Ectodermal cell (in vitro differentiated cells): ENCODE measurements at regions not wholly inside any gene's neighbourhood (a gene's known extent, or its start where the extent isn't known, plus 50 kb on each side); places are given as distances from the start of the nearest gene placed in this dataset.

Experiments used
- H3K27ac ChIP-seq: 2 replicates; pipeline ENCODE4 v1.7.0; 2013; ENCODE audit warnings: mild to moderate bottlenecking, low read depth, low read length; ENCODE audit not compliant: insufficient read depth, poor library complexity, severe bottlenecking
- H3K27me3 ChIP-seq: 2 replicates; pipeline ENCODE4 v1.7.0; 2013; ENCODE audit warnings: mild to moderate bottlenecking, low read length; ENCODE audit not compliant: insufficient read depth, control insufficient read depth, poor library complexity, severe bottlenecking
- H3K36me3 ChIP-seq: one replicate; pipeline ENCODE4 v1.7.0; 2013; ENCODE audit warnings: low read length; ENCODE audit not compliant: control insufficient read depth, insufficient read depth
- H3K4me1 ChIP-seq: one replicate; pipeline ENCODE4 v1.7.0; 2013; ENCODE audit warnings: low read length; ENCODE audit not compliant: control insufficient read depth, insufficient read depth
- H3K4me3 ChIP-seq: 2 replicates; pipeline ENCODE4 v1.7.0; 2013; ENCODE audit warnings: low read depth, low read length, control low read depth; ENCODE audit not compliant: insufficient read depth
- H3K9me3 ChIP-seq: 2 replicates; pipeline ENCODE4 v1.7.0; 2013; ENCODE audit warnings: mild to moderate bottlenecking, low read length, moderate library complexity; ENCODE audit not compliant: control insufficient read depth
- WGBS, 2 experiments: methylation state at CpG; one replicate each; pipeline ENCODE4 v1.1.7; 2013; ENCODE audit warnings: missing lambda C conversion rate in 2 of 2; 5-methylcytosine and 5-hydroxymethylcytosine counted together

DNA sequence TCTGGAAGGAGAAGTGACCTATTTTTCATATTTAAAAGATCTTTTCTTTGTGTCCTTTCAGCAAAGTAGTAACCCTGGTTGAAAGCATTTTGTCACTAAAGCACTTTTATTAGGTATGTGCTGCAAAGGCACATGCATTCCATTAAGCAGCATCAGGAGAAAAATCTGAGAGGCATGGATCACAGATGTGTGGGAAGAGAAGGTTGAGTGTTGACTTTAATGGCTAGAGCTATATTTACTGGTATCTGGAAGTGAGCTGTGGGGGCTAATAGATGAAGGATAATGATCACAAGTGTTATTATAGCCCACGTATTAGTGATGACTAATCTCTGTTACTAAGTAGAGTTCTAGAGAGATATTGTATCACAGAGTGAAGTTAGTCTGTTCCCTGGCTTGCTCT is 1520.7 kb downstream of the ARAP2 start:
- 96% methylated on average over 1 of the region's 1 CpG for WGBS, 2 experiments
- no peaks in the 10 kb centered on the region for H3K9me3 ChIP-seq
- H3K4me1 ChIP-seq = no peaks in the 10 kb centered on the region
- H3K4me3 ChIP-seq = no peak overlapping the region
- H3K36me3 ChIP-seq = no peaks in the 10 kb centered on the region
- H3K27me3 ChIP-seq = no peaks in the 10 kb centered on the region
- no peak overlapping the region for H3K27ac ChIP-seq

DNA sequence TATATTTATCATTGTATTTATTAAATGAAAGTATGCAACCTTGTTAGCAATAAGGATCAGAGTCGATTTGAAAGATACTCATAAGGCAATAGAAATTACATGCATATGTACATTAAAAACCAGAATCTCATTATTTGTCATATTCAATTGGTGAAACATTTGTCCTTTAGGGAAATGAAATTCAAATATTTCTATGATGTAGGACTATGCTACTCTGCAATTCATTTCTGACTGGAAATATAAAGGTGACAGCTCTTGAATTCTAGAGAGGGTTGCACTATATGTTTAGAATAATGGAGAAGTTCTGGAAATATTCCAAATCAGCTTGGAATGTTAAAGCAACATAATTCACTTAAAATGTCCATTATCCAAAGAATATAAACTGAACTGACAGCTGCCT is 1519.8 kb downstream of the ARAP2 start:
- H3K4me3 ChIP-seq = no peak overlapping the region
- no peak overlapping the region for H3K27ac ChIP-seq
- H3K9me3 ChIP-seq = no peaks in the 10 kb centered on the region
- no peaks in the 10 kb centered on the region for H3K36me3 ChIP-seq
- no peaks in the 10 kb centered on the region for H3K4me1 ChIP-seq
- whole genome bisulfite sequencing, 2 experiments = no CpG with 5 or more reads among the region's 1 CpG
- no peaks in the 10 kb centered on the region for H3K27me3 ChIP-seq

- no peak overlapping the region for H3K4me3 ChIP-seq
Observed at GRCh38 chr4:34731070-34731469, 1513.2 kb downstream of the ARAP2 start.

DNA sequence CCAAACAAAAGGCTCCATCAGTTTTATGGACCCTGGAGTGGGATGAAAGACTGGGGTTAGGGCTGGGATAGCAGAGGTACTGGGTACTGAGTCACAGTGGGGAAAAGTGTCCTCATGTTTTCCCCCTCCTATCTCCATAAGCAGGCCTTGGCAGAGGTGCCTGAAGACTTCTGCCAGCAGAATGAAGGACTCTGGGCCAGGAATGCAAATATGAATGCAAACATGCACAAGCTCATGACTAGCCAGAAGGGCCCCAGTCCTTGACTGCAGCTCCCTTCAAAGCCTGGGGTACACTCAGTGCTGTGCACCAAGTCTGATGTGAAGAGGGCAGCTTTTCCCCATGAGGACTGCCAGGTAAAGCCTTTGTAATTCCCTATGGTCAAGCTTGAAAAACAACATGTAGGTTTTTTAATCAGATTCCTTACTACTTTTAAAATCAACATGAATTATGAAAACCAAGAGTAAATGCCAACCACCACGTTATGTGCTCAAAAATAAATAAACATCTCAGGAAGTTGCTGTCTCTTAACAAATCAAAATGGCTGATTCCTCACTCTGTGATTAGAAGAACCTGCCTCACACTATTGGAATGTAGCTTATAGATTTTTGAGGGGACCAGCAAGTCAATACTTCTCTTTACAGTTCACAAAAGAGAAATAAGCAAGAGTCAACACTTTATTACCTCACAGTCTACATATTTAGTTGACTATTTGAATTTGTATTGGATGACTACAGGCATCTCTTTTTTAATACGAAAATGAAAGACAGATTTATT is 1512.0 kb downstream of the ARAP2 start:
- no peak overlapping the region for H3K27ac ChIP-seq
- H3K4me3 ChIP-seq = no peak overlapping the region
- WGBS, 2 experiments = 75 to 90% methylated on average over 1 of the region's 2 CpGs
- H3K4me1 ChIP-seq = peaks cover 4% of the 10 kb centered on the region
- H3K27me3 ChIP-seq = no peaks in the 10 kb centered on the region
- no peaks in the 10 kb centered on the region for H3K9me3 ChIP-seq
- no peaks in the 10 kb centered on the region for H3K36me3 ChIP-seq

More at GRCh38 chr4:34731070-34731469, 1513.2 kb downstream of the ARAP2 start:
- no peaks in the 10 kb centered on the region for H3K9me3 ChIP-seq
- H3K4me1 ChIP-seq = peaks cover 4% of the 10 kb centered on the region
- no peaks in the 10 kb centered on the region for H3K27me3 ChIP-seq
- no peaks in the 10 kb centered on the region for H3K36me3 ChIP-seq
- no peak overlapping the region for H3K27ac ChIP-seq

GRCh38 chr4:34733185-34733941 is 1511.0 kb downstream of the ARAP2 start:
- Histone ChIP-seq H3K9me3 (no peaks in the 10 kb centered on the region), H3K27ac (no peak overlapping the region), H3K36me3 (no peaks in the 10 kb centered on the region), H3K27me3 (no peaks in the 10 kb centered on the region), H3K4me1 (peaks cover 4% of the 10 kb centered on the region), H3K4me3 (no peak overlapping the region)
- 81 to 88% methylated on average over 10 of the region's 10 CpGs for WGBS, 2 experiments

GRCh38 chr4:34766935-34767334 is 1477.4 kb downstream of the ARAP2 start:
- WGBS, 2 experiments = no CpG with 5 or more reads among the region's 1 CpG
- Histone ChIP-seq H3K4me3 (no peak overlapping the region), H3K27me3 (no peaks in the 10 kb centered on the region), H3K4me1 (no peaks in the 10 kb centered on the region), H3K27ac (no peak overlapping the region), H3K9me3 (no peaks in the 10 kb centered on the region), H3K36me3 (no peaks in the 10 kb centered on the region)

- Histone ChIP-seq H3K27me3 (no peaks in the 10 kb centered on the region), H3K4me1 (no peaks in the 10 kb centered on the region), H3K9me3 (no peaks in the 10 kb centered on the region), H3K36me3 (no peaks in the 10 kb centered on the region), H3K27ac (no peak overlapping the region), H3K4me3 (no peak overlapping the region)
- 95 to 96% methylated on average over 2 of the region's 2 CpGs for WGBS, 2 experiments
Observed at GRCh38 chr4:34767407-34767806, 1476.9 kb downstream of the ARAP2 start.

DNA sequence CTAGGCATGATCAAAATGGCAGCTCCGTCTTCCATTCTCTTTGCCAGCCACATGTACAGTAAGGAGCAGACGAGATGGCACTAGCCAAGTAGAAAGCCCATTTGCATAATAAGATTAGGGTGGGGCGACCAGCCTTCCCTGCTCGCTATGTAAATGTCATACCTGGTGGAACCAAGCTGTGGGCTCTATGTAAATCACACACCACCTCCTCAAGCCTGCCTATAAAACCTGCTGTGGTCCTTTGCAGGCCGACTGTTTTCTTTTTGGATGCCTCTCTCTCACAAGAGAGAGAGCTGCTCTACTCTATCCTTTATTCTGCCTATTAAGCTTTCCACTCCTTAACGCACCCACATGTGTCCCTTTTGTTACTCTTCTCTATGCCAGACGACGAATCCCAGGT is 1472.7 kb downstream of the ARAP2 start:
- Histone ChIP-seq H3K4me1 (no peaks in the 10 kb centered on the region), H3K27ac (no peak overlapping the region), H3K9me3 (no peaks in the 10 kb centered on the region), H3K36me3 (no peaks in the 10 kb centered on the region), H3K27me3 (no peaks in the 10 kb centered on the region), H3K4me3 (no peak overlapping the region)
- WGBS, 2 experiments = 81 to 83% methylated on average over 8 of the region's 8 CpGs

- Histone ChIP-seq H3K27ac (peak overlapping the region; percentile 19), H3K27me3 (no peaks in the 10 kb centered on the region), H3K36me3 (no peaks in the 10 kb centered on the region), H3K4me3 (no peak overlapping the region), H3K9me3 (no peaks in the 10 kb centered on the region), H3K4me1 (no peaks in the 10 kb centered on the region)
- 67 to 70% methylated on average over 2 of the region's 2 CpGs for WGBS, 2 experiments
Observed at GRCh38 chr4:34790131-34790530, 1454.2 kb downstream of the ARAP2 start.

DNA sequence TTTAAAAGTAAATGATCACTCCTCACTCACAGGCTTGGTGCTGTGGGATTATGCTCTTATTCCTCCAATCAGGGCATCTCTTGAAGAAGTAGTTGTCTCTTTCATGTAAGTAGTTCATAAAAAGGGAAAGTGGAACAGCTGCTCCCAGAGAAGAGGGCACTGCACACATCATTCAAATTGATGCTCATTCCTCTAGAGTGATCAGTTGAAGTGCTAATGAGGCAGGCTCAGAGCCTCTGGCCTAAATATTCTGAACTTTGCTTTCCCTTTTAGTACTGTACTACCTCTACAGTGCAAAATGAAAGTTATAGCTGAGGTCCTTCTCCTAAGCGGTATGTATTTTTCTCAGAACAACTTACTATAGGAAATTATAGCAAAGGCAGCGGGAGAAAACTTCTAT is 1453.1 kb downstream of the ARAP2 start:
- no peaks in the 10 kb centered on the region for H3K36me3 ChIP-seq
- no peaks in the 10 kb centered on the region for H3K27me3 ChIP-seq
- no peak overlapping the region for H3K4me3 ChIP-seq
- 94% methylated on average over 2 of the region's 2 CpGs; no CpG with 5 or more reads in 1 of the 2 experiments for WGBS, 2 experiments
- H3K4me1 ChIP-seq = no peaks in the 10 kb centered on the region
- no peak overlapping the region for H3K27ac ChIP-seq
- no peaks in the 10 kb centered on the region for H3K9me3 ChIP-seq
